ENCODE measurements at regions not wholly inside any gene's neighbourhood (a gene's known extent, or its start where the extent isn't known, plus 50 kb on each side); places are given as distances from the start of the nearest gene placed in this dataset.
"Not testable (repeated sequence)": the region's sequence is repeated elsewhere in the genome, so short reads cannot be mapped to it uniquely, and the experiment has no call there.

DNA sequence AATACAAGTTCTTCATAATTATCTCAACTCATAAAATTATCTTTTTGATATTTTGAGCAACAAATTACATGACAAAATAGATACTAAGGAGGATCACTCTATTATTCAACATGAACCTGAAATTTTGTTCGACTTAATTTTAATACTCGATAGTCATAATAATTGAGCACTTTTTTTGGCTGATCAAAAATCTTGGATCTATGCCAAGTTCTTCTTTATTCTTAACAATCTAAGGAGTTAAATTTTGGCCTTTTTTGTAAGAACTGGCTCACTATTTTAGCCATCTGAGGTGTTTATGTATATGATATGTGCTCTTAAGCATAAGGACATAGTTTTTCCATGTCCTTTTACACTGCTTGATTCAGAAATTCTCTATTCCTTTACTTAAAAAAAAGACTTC lies 996.1 kb upstream of the COX7C start:
- Histone ChIP-seq H3K27ac (ENCODE audit: low read length) (no peak overlapping the region), H3K9me3 (ENCODE audit: insufficient read depth, low read depth, low read length) (peaks cover 3% of the 10 kb centered on the region; the same call in 1 of the 2 replicates), H3K36me3 (ENCODE audit: insufficient read depth, low read depth, low read length) (no peaks in the 10 kb centered on the region), H3K4me3 (ENCODE audit: low read length) (no peak overlapping the region), H3K4me1 (ENCODE audit: insufficient read depth, low read length) (no peaks in the 10 kb centered on the region), H3K27me3 (ENCODE audit: insufficient read depth, low read length) (no peaks in the 10 kb centered on the region), H3K9ac (ENCODE audit: low read depth, low read length) (no peak overlapping the region)

DNA sequence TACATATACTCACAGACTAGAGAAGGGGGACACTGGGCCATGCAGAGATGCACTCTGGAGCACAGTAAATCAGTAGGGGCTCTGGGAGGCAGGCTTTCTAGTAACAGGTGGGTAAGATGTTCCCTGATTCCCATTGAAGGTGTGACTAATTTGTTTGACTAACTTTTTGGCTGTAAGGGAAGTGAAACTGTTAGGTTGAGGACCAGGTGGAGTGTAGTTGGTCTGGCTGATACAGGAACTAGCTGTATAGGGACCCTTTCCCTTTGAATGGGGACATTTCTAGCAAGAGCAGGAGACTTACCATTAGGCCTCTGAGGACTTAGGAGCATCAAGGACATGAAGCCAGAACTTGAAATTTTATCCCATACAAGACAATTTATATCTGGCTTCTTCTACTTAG lies 989.6 kb upstream of the COX7C start:
- Histone ChIP-seq H3K4me3 (ENCODE audit: low read length) (no peak overlapping the region), H3K9me3 (ENCODE audit: insufficient read depth, low read depth, low read length) (no peaks in the 10 kb centered on the region), H3K27ac (ENCODE audit: low read length) (no peak overlapping the region), H3K27me3 (ENCODE audit: insufficient read depth, low read length) (no peaks in the 10 kb centered on the region), H3K36me3 (ENCODE audit: insufficient read depth, low read depth, low read length) (no peaks in the 10 kb centered on the region), H3K9ac (ENCODE audit: low read depth, low read length) (no peak overlapping the region), H3K4me1 (ENCODE audit: insufficient read depth, low read length) (no peaks in the 10 kb centered on the region)

DNA sequence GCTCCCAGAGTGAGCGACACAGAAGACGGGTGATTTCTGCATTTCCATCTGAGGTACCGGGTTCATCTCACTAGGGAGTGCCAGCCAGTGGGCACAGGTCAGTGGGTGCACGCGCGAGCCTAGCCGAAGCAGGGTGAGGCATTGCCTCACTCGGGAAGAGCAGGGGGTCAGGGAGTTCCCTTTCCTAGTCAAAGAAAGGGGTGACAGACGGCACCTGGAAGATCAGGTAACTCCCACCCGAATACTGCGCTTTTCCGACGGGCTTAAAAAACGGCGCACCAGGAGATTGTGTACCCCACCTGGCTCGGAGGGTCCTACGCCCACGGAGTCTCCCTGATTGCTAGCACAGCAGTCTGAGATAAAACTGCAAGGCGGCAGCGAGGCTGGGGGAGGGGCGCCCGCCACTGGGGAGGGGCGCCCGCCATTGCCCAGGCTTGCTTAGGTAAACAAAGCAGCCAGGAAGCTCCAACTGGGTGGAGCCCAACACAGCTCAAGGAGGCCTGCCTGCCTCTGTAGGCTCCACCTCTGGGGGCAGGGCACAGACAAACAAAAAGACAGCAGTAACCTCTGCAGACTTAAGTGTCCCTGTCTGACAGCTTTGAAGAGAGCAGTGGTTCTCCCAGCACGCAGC lies 979.1 kb upstream of the COX7C start:
- not testable (repeated sequence) for H3K9me3 ChIP-seq (ENCODE audit: insufficient read depth, low read depth, low read length); H3K36me3 ChIP-seq (ENCODE audit: insufficient read depth, low read depth, low read length); H3K27ac ChIP-seq (ENCODE audit: low read length); H3K4me1 ChIP-seq (ENCODE audit: insufficient read depth, low read length); H3K9ac ChIP-seq (ENCODE audit: low read depth, low read length); H3K4me3 ChIP-seq (ENCODE audit: low read length); H3K27me3 ChIP-seq (ENCODE audit: insufficient read depth, low read length)

DNA sequence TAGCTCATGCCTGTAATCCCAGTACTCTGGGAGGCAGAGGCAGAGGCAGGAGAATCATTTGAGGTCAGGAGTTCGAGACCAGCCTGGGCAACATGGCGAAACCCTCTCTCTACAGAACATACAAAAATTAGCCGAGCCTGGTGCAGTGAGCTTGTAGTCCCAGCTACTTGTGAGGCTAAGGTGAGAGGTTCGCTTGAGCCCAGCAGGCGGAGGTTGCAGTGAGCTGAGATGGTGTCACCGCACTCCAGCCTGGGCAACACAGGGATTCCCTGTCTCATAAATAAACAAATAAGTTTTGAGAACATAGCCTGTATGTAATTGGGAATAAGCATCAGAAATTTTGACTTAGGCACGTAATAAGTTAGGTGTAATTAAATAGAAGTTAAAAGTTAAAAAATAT lies 971.7 kb upstream of the COX7C start:
- H3K9me3 ChIP-seq (ENCODE audit: insufficient read depth, low read depth, low read length) = no peaks in the 10 kb centered on the region
- no peak overlapping the region for H3K4me3 ChIP-seq (ENCODE audit: low read length)
- H3K27me3 ChIP-seq (ENCODE audit: insufficient read depth, low read length) = no peaks in the 10 kb centered on the region

DNA sequence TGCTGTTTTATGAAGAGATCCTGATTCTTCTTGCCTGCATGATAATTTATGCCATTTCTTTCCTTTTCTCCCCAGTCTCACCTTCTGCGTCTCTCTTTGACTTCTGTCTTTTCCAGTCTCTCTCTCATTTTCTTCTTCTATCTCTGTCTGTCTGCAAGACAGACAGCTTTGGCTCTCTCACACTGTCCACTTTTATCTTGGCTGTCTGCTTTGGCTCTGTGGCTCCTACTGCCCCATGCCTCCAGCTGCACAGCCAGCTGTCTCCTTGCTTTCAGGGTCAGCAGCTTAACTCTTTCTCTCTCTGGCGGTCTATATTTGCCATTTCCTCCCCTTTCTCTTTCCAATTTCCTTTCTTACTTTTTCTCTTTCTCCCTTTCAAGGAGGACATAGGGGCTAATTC lies 971.1 kb upstream of the COX7C start:
- Histone ChIP-seq H3K4me1 (ENCODE audit: insufficient read depth, low read length) (no peaks in the 10 kb centered on the region), H3K27ac (ENCODE audit: low read length) (no peak overlapping the region), H3K9ac (ENCODE audit: low read depth, low read length) (no peak overlapping the region), H3K9me3 (ENCODE audit: insufficient read depth, low read depth, low read length) (no peaks in the 10 kb centered on the region), H3K36me3 (ENCODE audit: insufficient read depth, low read depth, low read length) (no peaks in the 10 kb centered on the region), H3K4me3 (ENCODE audit: low read length) (no peak overlapping the region), H3K27me3 (ENCODE audit: insufficient read depth, low read length) (no peaks in the 10 kb centered on the region)

More for the DNA sequence above, 971.7 kb upstream of the COX7C start:
- Histone ChIP-seq H3K36me3 (ENCODE audit: insufficient read depth, low read depth, low read length) (no peaks in the 10 kb centered on the region), H3K27ac (ENCODE audit: low read length) (no peak overlapping the region), H3K4me1 (ENCODE audit: insufficient read depth, low read length) (no peaks in the 10 kb centered on the region), H3K9ac (ENCODE audit: low read depth, low read length) (no peak overlapping the region)

DNA sequence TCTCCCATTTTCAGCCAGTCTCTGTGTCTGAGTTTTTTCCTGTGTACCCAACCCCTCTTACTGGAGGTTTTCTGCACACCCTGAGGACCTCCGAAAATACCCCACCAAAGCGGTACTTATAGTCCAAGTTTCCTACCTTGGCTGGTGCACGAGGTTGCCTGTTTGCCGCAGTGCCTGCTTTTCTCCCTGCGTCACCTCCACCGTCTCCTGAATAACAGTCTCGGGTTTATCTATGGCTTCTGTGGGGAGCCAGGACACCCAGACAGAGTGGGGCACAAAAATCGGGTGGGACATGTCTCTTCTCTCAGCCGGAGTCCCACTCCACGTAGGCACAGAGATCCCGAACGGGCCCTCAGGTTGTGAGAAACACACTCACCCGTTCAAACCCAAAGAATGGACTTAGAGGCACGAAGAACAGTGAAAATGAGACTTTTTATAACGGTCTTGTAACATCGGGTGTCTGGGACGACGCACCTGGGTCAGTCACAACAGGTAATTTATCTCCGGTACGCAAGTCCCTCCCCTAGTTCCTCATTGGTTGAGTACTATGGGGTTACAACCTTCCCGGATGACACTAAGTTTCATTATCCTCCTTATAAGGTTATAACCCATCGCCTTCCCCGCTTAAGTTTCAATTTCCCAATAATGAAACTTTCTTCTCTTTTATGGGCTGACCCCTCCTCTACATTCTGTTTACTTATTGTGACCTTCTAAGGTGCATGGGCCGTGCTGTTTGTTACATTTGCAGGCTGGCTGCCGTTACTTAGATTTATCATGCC lies 970.2 kb upstream of the COX7C start:
- H3K36me3 ChIP-seq (ENCODE audit: insufficient read depth, low read depth, low read length) = no peaks in the 10 kb centered on the region
- H3K9ac ChIP-seq (ENCODE audit: low read depth, low read length) = no peak overlapping the region
- H3K4me1 ChIP-seq (ENCODE audit: insufficient read depth, low read length) = no peaks in the 10 kb centered on the region
- H3K9me3 ChIP-seq (ENCODE audit: insufficient read depth, low read depth, low read length) = no peaks in the 10 kb centered on the region
- H3K27me3 ChIP-seq (ENCODE audit: insufficient read depth, low read length) = no peaks in the 10 kb centered on the region
- no peak overlapping the region for H3K27ac ChIP-seq (ENCODE audit: low read length)
- no peak overlapping the region for H3K4me3 ChIP-seq (ENCODE audit: low read length)

DNA sequence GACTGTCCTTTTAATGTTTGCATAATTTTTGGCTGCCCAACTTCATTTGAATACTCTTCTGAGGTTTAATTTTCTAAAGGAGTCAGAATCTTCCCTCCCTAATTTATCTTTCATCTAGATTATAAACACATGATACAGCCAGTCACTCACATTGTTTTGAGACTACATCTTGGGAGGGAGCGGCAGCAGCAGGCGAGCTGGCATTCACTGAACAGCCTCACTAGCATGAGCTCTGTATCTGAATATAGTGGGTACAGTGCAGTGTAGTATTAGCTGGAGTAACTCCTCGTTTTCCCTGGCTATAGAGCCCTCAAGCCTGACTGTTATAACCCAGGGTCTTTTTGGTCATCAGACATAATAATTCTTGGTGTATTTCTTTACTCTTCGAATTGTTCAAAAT lies 969.2 kb upstream of the COX7C start:
- no peak overlapping the region for H3K27ac ChIP-seq (ENCODE audit: low read length)
- no peaks in the 10 kb centered on the region for H3K36me3 ChIP-seq (ENCODE audit: insufficient read depth, low read depth, low read length)
- no peak overlapping the region for H3K9ac ChIP-seq (ENCODE audit: low read depth, low read length)
- no peak overlapping the region for H3K4me3 ChIP-seq (ENCODE audit: low read length)
- H3K9me3 ChIP-seq (ENCODE audit: insufficient read depth, low read depth, low read length) = no peaks in the 10 kb centered on the region
- H3K27me3 ChIP-seq (ENCODE audit: insufficient read depth, low read length) = no peaks in the 10 kb centered on the region
- H3K4me1 ChIP-seq (ENCODE audit: insufficient read depth, low read length) = no peaks in the 10 kb centered on the region

DNA sequence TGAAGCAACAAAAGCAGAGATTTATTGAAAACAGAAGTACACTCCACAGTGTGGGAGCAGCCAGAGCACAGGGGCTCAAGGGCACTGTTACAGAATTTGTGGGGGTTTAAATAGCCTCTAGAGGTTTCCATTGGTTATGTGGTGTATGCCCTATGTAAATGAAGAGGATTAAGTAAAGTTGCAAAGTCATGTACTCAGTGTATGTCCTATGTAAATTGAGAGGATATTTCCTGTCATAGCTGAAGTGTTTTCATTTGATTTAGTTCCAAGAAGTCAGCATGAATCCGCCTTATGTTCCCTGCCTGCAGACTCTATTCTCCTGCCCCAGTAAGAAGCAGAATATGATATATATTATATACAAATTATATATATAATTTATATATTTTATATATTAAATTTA lies 966.0 kb upstream of the COX7C start:
- Histone ChIP-seq H3K27me3 (ENCODE audit: insufficient read depth, low read length) (no peaks in the 10 kb centered on the region), H3K4me1 (ENCODE audit: insufficient read depth, low read length) (no peaks in the 10 kb centered on the region), H3K27ac (ENCODE audit: low read length) (no peak overlapping the region), H3K36me3 (ENCODE audit: insufficient read depth, low read depth, low read length) (no peaks in the 10 kb centered on the region), H3K9me3 (ENCODE audit: insufficient read depth, low read depth, low read length) (peaks cover 5% of the 10 kb centered on the region; the same call in 1 of the 2 replicates), H3K4me3 (ENCODE audit: low read length) (no peak overlapping the region), H3K9ac (ENCODE audit: low read depth, low read length) (no peak overlapping the region)

DNA sequence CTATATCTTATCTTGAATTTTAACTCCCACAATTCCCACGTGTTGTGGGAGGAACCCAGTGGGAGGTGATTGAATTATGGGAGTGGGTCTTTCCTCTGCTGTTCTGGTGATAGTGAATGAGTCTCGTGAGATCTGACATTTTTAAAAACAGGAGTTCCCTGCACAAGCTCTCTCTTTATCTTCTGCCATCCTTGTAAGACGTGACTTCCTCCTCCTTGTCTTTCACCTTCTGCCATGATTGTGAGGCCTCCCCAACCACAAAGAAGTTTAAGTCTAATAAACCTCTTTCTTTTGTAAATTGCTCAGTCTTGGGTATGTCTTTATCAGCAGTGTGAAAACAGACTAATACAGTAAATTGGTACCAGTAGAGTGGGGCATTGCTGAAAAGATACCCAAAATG lies 963.6 kb upstream of the COX7C start:
- H3K4me3 ChIP-seq (ENCODE audit: low read length); H3K27me3 ChIP-seq (ENCODE audit: insufficient read depth, low read length); H3K9me3 ChIP-seq (ENCODE audit: insufficient read depth, low read depth, low read length); H3K4me1 ChIP-seq (ENCODE audit: insufficient read depth, low read length); H3K27ac ChIP-seq (ENCODE audit: low read length); H3K36me3 ChIP-seq (ENCODE audit: insufficient read depth, low read depth, low read length); H3K9ac ChIP-seq (ENCODE audit: low read depth, low read length): not testable (repeated sequence)

DNA sequence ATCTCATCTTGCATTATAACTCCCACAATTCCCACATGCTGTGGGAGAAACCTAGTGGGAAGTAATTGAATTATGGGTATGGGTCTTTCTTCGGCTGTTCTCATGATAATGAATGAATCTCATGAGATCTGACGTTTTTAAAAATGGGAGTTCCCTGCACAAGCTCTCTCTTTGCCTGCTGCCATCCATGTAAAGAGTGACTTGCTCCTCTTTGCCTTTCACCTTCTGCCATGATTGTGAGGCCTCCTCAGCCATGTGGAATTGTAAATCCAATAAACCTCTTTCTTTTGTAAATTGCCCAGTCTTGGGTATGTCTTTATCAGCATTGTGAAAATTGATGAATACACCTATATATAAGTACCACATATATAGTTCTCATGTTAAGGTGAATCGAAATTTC lies 961.7 kb upstream of the COX7C start:
- no peak overlapping the region for H3K4me3 ChIP-seq (ENCODE audit: low read length)
- no peak overlapping the region for H3K27ac ChIP-seq (ENCODE audit: low read length)
- H3K9me3 ChIP-seq (ENCODE audit: insufficient read depth, low read depth, low read length) = peaks cover 5% of the 10 kb centered on the region; the same call in 1 of the 2 replicates
- no peaks in the 10 kb centered on the region for H3K36me3 ChIP-seq (ENCODE audit: insufficient read depth, low read depth, low read length)
- no peaks in the 10 kb centered on the region for H3K27me3 ChIP-seq (ENCODE audit: insufficient read depth, low read length)
- no peak overlapping the region for H3K9ac ChIP-seq (ENCODE audit: low read depth, low read length)
- H3K4me1 ChIP-seq (ENCODE audit: insufficient read depth, low read length) = no peaks in the 10 kb centered on the region

DNA sequence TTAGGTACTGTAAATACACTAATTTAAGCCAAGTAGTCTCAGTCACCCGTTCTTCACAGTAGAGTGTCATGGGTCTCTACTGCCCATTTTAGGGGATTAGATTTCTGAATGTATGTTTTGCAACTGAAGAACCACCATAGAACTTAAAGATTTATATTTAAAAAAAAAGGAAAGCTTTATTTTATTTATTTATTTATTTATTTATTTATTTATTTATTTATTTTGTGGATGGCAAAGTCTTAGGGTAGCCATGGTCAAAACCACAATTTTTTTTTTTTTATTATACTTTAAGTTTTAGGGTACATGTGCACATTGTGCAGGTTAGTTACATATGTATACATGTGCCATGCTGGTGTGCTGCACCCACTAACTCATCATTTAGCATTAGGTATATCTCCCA lies 960.4 kb upstream of the COX7C start:
- H3K4me1 ChIP-seq (ENCODE audit: insufficient read depth, low read length); H3K4me3 ChIP-seq (ENCODE audit: low read length); H3K9me3 ChIP-seq (ENCODE audit: insufficient read depth, low read depth, low read length); H3K27me3 ChIP-seq (ENCODE audit: insufficient read depth, low read length); H3K36me3 ChIP-seq (ENCODE audit: insufficient read depth, low read depth, low read length); H3K9ac ChIP-seq (ENCODE audit: low read depth, low read length); H3K27ac ChIP-seq (ENCODE audit: low read length): not testable (repeated sequence)

DNA sequence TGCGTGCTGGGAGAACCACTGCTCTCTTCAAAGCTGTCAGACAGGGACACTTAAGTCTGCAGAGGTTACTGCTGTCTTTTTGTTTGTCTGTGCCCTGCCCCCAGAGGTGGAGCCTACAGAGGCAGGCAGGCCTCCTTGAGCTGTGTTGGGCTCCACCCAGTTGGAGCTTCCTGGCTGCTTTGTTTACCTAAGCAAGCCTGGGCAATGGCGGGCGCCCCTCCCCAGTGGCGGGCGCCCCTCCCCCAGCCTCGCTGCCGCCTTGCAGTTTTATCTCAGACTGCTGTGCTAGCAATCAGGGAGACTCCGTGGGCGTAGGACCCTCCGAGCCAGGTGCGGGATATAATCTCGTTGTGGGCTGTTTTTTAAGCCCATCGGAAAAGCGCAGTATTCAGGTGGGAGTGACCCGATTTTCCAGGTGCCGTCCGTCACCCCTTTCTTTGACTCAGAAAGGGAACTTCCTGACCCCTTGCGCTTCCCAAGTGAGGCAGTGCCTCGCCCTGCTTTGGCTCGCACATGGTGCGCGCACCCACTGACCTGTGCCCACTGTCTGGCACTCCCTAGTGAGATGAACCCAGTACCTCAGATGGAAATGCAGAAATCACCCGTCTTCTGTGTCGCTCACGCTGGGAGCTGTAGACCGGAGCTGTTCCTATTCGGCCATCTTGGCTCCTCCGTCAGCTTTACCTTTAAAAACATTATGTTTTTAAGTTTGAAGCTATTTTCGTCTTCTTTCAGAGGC lies 954.6 kb upstream of the COX7C start:
- not testable (repeated sequence) for H3K9me3 ChIP-seq (ENCODE audit: insufficient read depth, low read depth, low read length); H3K4me1 ChIP-seq (ENCODE audit: insufficient read depth, low read length); H3K9ac ChIP-seq (ENCODE audit: low read depth, low read length); H3K4me3 ChIP-seq (ENCODE audit: low read length); H3K27me3 ChIP-seq (ENCODE audit: insufficient read depth, low read length); H3K27ac ChIP-seq (ENCODE audit: low read length); H3K36me3 ChIP-seq (ENCODE audit: insufficient read depth, low read depth, low read length)
